OCI-LY1 (cell line): ENCODE measurements at regions not wholly inside any gene's neighbourhood (a gene's known extent, or its start where the extent isn't known, plus 50 kb on each side); places are given as distances from the start of the nearest gene placed in this dataset.

ENCODE experiments used
- EZH2 ChIP-seq: fragments of 200-600 bp; sonication (generic), shearing (Covaris generic); IDR thresholded peaks from 2 replicates; pipeline ENCODE4 v1.8.0; 2017; ENCODE audit warnings: borderline replicate concordance, mixed run types, mild to moderate bottlenecking, antibody characterized with exemption, low read length, moderate library complexity, mixed read lengths
- TF ChIP-seq, protein P1 (sequence below): fragments of 200-600 bp; sonication (generic), shearing (Covaris generic); IDR thresholded peaks from 2 replicates; pipeline ENCODE4 v1.5.1; 2017; ENCODE audit warnings: mild to moderate bottlenecking, antibody characterized with exemption, low read length, moderate library complexity, mixed read lengths

DNA sequence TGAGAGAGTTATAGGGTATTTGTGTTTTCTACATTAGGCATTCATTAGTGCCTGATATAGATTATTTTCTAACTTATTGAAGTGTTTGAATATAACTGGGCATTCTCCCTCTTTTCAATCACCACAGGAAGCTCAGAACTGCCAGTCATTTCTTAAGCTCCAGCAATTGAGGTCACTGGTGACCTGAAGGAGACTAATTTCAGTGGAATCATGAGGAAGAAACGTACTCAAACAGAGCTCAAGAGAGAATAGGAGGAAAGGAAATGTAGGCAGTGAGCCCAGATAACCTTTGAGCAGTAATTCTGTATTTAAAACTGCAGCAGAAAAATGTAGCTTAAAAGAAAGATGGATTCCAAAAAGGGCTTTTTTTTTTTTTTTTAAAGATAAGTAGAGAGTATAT, 1035.5 kb downstream of the SOCS6 start:
- TF ChIP-seq, protein P1, sequence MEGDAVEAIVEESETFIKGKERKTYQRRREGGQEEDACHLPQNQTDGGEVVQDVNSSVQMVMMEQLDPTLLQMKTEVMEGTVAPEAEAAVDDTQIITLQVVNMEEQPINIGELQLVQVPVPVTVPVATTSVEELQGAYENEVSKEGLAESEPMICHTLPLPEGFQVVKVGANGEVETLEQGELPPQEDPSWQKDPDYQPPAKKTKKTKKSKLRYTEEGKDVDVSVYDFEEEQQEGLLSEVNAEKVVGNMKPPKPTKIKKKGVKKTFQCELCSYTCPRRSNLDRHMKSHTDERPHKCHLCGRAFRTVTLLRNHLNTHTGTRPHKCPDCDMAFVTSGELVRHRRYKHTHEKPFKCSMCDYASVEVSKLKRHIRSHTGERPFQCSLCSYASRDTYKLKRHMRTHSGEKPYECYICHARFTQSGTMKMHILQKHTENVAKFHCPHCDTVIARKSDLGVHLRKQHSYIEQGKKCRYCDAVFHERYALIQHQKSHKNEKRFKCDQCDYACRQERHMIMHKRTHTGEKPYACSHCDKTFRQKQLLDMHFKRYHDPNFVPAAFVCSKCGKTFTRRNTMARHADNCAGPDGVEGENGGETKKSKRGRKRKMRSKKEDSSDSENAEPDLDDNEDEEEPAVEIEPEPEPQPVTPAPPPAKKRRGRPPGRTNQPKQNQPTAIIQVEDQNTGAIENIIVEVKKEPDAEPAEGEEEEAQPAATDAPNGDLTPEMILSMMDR: no peak
- TF ChIP-seq EZH2: no peak
